Spleen (tissue), 11 donors: ENCODE measurements at regions not wholly inside any gene's neighbourhood (a gene's known extent, or its start where the extent isn't known, plus 50 kb on each side); places are given as distances from the start of the nearest gene placed in this dataset.

Source experiments
- DNase-seq: peaks from one replicate; pipeline ENCODE4 v3.0.0-alpha.2; 2020
- H3K27ac ChIP-seq, 8 donors: fragments of 200-600 bp; sonication (generic) in 7 of 8; 1 replicate in 4 of 8; 2 replicates in 4 of 8; pipeline versions ENCODE4 v1.5.0 to v1.8.0; 2016 to 2021; ENCODE audit warnings: inconsistent platforms in 4 of 8, mild to moderate bottlenecking in 4 of 8, moderate library complexity in 1 of 8
- H3K27me3 ChIP-seq, 7 donors: fragments of 200-600 bp; sonication (generic) in 6 of 7; replicated peaks in 1 of 7; 1 replicate in 4 of 7; 2 replicates in 3 of 7; pipeline versions ENCODE4 v1.5.0 to v1.8.0; 2016 to 2021; ENCODE audit warnings: inconsistent platforms in 3 of 7, mild to moderate bottlenecking in 1 of 7
- H3K36me3 ChIP-seq, 6 donors: fragments of 200-600 bp; sonication (generic) in 5 of 6; 1 replicate in 4 of 6; 2 replicates in 2 of 6; pipeline versions ENCODE4 v1.5.0 to v1.8.0; 2016 to 2021; ENCODE audit warnings: inconsistent platforms in 2 of 6
- H3K4me1 ChIP-seq, 6 donors: fragments of 200-600 bp; sonication (generic) in 5 of 6; 1 replicate in 3 of 6; 2 replicates in 3 of 6; pipeline versions ENCODE4 v1.5.0 to v1.8.0; 2016 to 2021; ENCODE audit warnings: inconsistent platforms in 3 of 6
- H3K4me3 ChIP-seq, 8 donors: fragments of 200-600 bp; sonication (generic) in 7 of 8; 1 replicate in 4 of 8; 2 replicates in 4 of 8; pipeline versions ENCODE4 v1.5.0 to v1.8.0; 2016 to 2021; ENCODE audit warnings: inconsistent platforms in 4 of 8, mild to moderate bottlenecking in 4 of 8, moderate library complexity in 2 of 8
- H3K9me3 ChIP-seq, 8 donors: fragments of 200-600 bp; sonication (generic) in 7 of 8; 1 replicate in 4 of 8; 2 replicates in 4 of 8; pipeline versions ENCODE4 v1.5.0 to v1.8.0; 2016 to 2021; ENCODE audit warnings: inconsistent platforms in 4 of 8
- CTCF ChIP-seq, 11 experiments: fragments of 200-600 bp in 7 of 11; fragments of 450-650 bp in 4 of 11; sonication (generic) in 4 of 11; IDR thresholded peaks in 8 of 11; conservative IDR thresholded peaks in 3 of 11; 1 replicate in 7 of 11; 2 replicates in 4 of 11; pipeline versions ENCODE4 v1.4.0 to v1.8.0; 2016 to 2021; ENCODE audit warnings: antibody characterized with exemption in 11 of 11, inconsistent platforms in 4 of 11, mild to moderate bottlenecking in 1 of 11
- POLR2A ChIP-seq, 3 donors: fragments of 450-650 bp; IDR thresholded peaks; one replicate each; pipeline ENCODE4 v1.5.1; 2017; ENCODE audit warnings: antibody characterized with exemption in 3 of 3, mild to moderate bottlenecking in 1 of 3
- POLR2AphosphoS5 ChIP-seq, 3 donors: sonication (generic); formaldehyde crosslinking; IDR thresholded peaks; one replicate each; pipeline ENCODE4 v1.5.1; 2017; ENCODE audit warnings: antibody characterized with exemption in 3 of 3
- WGBS, 5 donors: extraction: QIAGEN DNeasy Blood & Tissue Kit in 3 of 5; methylation state at CpG; one replicate each; pipeline versions ENCODE4 v1.1.5 to v1.1.7; 2013 to 2018; 5-methylcytosine and 5-hydroxymethylcytosine counted together
- intact Hi-C: fragments of 100-400 bp; cut with DNase I; formaldehyde crosslinking; loops from one replicate; pipeline ENCODE4 v1.15.0; 2023; ENCODE audit warnings: low total_unique reads
- donor health status: healthy with polysubstance abuse.
- donor health status: DM: no; HTN: no; CAD: no; lungs with moderate emphysema.
- donor health status: DM: no; HTN: no; CAD: no.
- donor health status: Bipolar disorder and iron deficiency.
- donor health status: healthy.
- donor health status: DM: no; HTN: no; CAD: no.
- donor health status: DM: yes; HTN: yes; CAD: no.

DNA sequence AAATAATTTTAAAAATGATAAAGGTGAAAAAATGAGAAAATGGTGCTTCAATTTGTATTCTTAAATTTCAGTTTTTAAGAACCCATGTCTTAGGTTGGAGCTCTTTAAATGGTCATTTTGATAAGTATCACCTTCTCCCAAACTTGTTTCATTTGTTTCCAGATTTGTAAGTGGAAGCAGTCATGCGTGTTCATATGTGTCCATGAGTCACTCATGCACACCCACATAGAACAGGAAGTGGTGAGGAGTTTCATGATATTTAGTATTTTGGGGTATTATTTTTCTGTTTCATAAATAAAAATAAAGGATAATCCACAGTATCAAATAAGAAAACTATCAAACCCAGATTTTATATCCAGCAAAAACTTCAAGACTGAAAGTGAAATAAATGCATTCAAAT, 570.4 kb upstream of the ST8SIA4 start:
- Histone ChIP-seq H3K27ac (no peak overlapping the region), H3K36me3 (no peaks in the 10 kb centered on the region), H3K4me3 (no peak overlapping the region), H3K9me3 (no peaks in the 10 kb centered on the region), H3K27me3 (no peaks in the 10 kb centered on the region), H3K4me1 (no peaks in the 10 kb centered on the region)
- no peak for DNase-seq
- 73 to 78% (median 76%) methylated on average over 1 of the region's 1 CpG for WGBS, 5 donors
- TF ChIP-seq CTCF (IDR thresholded peaks at IDR 0.05 in 8 of 11, conservative IDR thresholded peaks at IDR 0.05 in 3 of 11), result no peak
- no peak for TF ChIP-seq POLR2AphosphoS5 (IDR thresholded peaks at IDR 0.05)
- no peak for TF ChIP-seq POLR2A (IDR thresholded peaks at IDR 0.05)
- intact Hi-C loops, result no loop called here

DNA sequence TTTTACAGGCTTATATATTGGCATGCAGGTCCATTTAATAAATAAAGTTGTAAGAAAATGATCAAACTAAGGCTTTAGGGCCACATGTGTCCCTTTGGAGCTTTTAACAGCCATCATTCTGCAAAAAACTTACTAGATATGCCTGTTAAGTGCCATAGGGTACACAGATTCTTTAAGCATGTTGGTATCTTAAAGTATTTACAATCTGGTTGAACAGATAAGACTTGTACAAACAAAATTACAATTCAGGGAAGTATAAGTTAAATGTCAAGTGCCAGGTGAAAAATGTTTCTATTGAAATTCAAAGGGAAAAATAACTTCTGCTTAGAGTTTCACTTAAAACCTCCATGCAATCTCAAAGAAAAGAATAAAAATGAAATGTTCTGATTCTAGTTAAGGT, 558.4 kb upstream of the ST8SIA4 start:
- Histone ChIP-seq H3K4me1 (no peaks in the 10 kb centered on the region), H3K4me3 (no peak overlapping the region), H3K27me3 (no peaks in the 10 kb centered on the region), H3K36me3 (no peaks in the 10 kb centered on the region), H3K27ac (no peak overlapping the region), H3K9me3 (no peaks in the 10 kb centered on the region)
- TF ChIP-seq POLR2AphosphoS5 (IDR thresholded peaks at IDR 0.05) (no peak), CTCF (IDR thresholded peaks at IDR 0.05 in 8 of 11, conservative IDR thresholded peaks at IDR 0.05 in 3 of 11) (no peak), POLR2A (IDR thresholded peaks at IDR 0.05) (no peak)
- DNase-seq, result no peak
- intact Hi-C loops, result no loop called here

GRCh38 chr5:101458587-101458986, 555.5 kb upstream of the ST8SIA4 start:
- no peak overlapping the region for H3K4me3 ChIP-seq
- no peaks in the 10 kb centered on the region for H3K36me3 ChIP-seq
- intact Hi-C loops, result no loop called here
- WGBS, 5 donors, result 73 to 83% (median 77%) methylated on average over 4 of the region's 4 CpGs
- H3K27me3 ChIP-seq, result no peaks in the 10 kb centered on the region
- TF ChIP-seq POLR2A (IDR thresholded peaks at IDR 0.05) (no peak), CTCF (IDR thresholded peaks at IDR 0.05 in 8 of 11, conservative IDR thresholded peaks at IDR 0.05 in 3 of 11) (no peak), POLR2AphosphoS5 (IDR thresholded peaks at IDR 0.05) (no peak)
- no peak overlapping the region for H3K27ac ChIP-seq
- no peak for DNase-seq
- H3K9me3 ChIP-seq, result no peaks in the 10 kb centered on the region
- H3K4me1 ChIP-seq, result no peaks in the 10 kb centered on the region

GRCh38 chr5:101455851-101456250, 552.8 kb upstream of the ST8SIA4 start:
- 71 to 87% (median 80%) methylated on average over 2 of the region's 2 CpGs for WGBS, 5 donors
- no peak overlapping the region for H3K4me3 ChIP-seq
- H3K4me1 ChIP-seq, result no peaks in the 10 kb centered on the region
- DNase-seq, result no peak
- peaks cover 0 to 5% (median 0%) of the 10 kb centered on the region in 8 donors for H3K9me3 ChIP-seq
- H3K27me3 ChIP-seq, result no peaks in the 10 kb centered on the region
- no peaks in the 10 kb centered on the region for H3K36me3 ChIP-seq
- no peak overlapping the region for H3K27ac ChIP-seq
- intact Hi-C loops, result no loop called here
- no peak for TF ChIP-seq CTCF (IDR thresholded peaks at IDR 0.05 in 8 of 11, conservative IDR thresholded peaks at IDR 0.05 in 3 of 11)
- TF ChIP-seq POLR2A (IDR thresholded peaks at IDR 0.05), result no peak
- no peak for TF ChIP-seq POLR2AphosphoS5 (IDR thresholded peaks at IDR 0.05)
